Peyer's patch (tissue), 4 donors: ENCODE measurements at regions not wholly inside any gene's neighbourhood (a gene's known extent, or its start where the extent isn't known, plus 50 kb on each side); places are given as distances from the start of the nearest gene placed in this dataset.
"Not testable (repeated sequence)": the region's sequence is repeated elsewhere in the genome, so short reads cannot be mapped to it uniquely, and the experiment has no call there.

Experiments
- DNase-seq, 3 donors: peaks; one replicate each; pipeline ENCODE4 v3.0.0-alpha.2; 2017 to 2019
- H3K27ac ChIP-seq, 4 donors: fragments of 200-600 bp; sonication (generic); one replicate each; pipeline ENCODE4 v1.5.1; 2016 to 2019
- H3K27me3 ChIP-seq, 2 donors: fragments of 200-600 bp; sonication (generic); one replicate each; pipeline ENCODE4 v1.5.1; 2019
- H3K36me3 ChIP-seq, 3 donors: fragments of 200-600 bp; sonication (generic); one replicate each; pipeline ENCODE4 v1.5.1; 2016 to 2019
- H3K4me1 ChIP-seq, 4 donors: fragments of 200-600 bp; sonication (generic); one replicate each; pipeline ENCODE4 v1.5.1; 2016 to 2019
- H3K4me3 ChIP-seq, 4 donors: fragments of 200-600 bp; sonication (generic); 1 replicate in 3 of 4; 2 replicates in 1 of 4; pipeline ENCODE4 v1.5.1; 2016 to 2019; ENCODE audit warnings: mild to moderate bottlenecking in 1 of 4
- H3K9me3 ChIP-seq, 4 donors: fragments of 200-600 bp; sonication (generic); one replicate each; pipeline ENCODE4 v1.5.1; 2016 to 2019; ENCODE audit warnings: mild to moderate bottlenecking in 1 of 4
- CTCF ChIP-seq, 6 experiments: fragments of 450-650 bp in 4 of 6; fragments of 200-600 bp in 2 of 6; sonication (generic) in 1 of 6; IDR thresholded peaks; one replicate each; pipeline ENCODE4 v1.5.1; 2017 to 2019; ENCODE audit warnings: antibody characterized with exemption in 6 of 6, mild to moderate bottlenecking in 3 of 6, moderate library complexity in 1 of 6
- POLR2A ChIP-seq, 2 donors: fragments of 450-650 bp; IDR thresholded peaks; one replicate each; pipeline ENCODE4 v1.5.1; 2017; ENCODE audit warnings: antibody characterized with exemption in 2 of 2, mild to moderate bottlenecking in 2 of 2, moderate library complexity in 2 of 2

GRCh38 chr14:45658917-45659299 is 405.9 kb upstream of the MIS18BP1 start:
- no peak for DNase-seq
- TF ChIP-seq CTCF (IDR thresholded peaks at IDR 0.05) = no peak
- TF ChIP-seq POLR2A (IDR thresholded peaks at IDR 0.05) = no peak
- Histone ChIP-seq H3K27ac (no peak overlapping the region), H3K4me1 (no peaks in the 10 kb centered on the region), H3K36me3 (no peaks in the 10 kb centered on the region), H3K9me3 (no peaks in the 10 kb centered on the region), H3K27me3 (no peaks in the 10 kb centered on the region), H3K4me3 (no peak overlapping the region)

GRCh38 chr14:45658226-45658916 is 405.4 kb upstream of the MIS18BP1 start:
- Histone ChIP-seq H3K27me3 (no peaks in the 10 kb centered on the region), H3K4me1 (no peaks in the 10 kb centered on the region), H3K27ac (no peak overlapping the region), H3K9me3 (no peaks in the 10 kb centered on the region), H3K36me3 (no peaks in the 10 kb centered on the region), H3K4me3 (no peak overlapping the region)
- no peak for DNase-seq
- TF ChIP-seq POLR2A (IDR thresholded peaks at IDR 0.05) = no peak
- TF ChIP-seq CTCF (IDR thresholded peaks at IDR 0.05) = no peak

DNA sequence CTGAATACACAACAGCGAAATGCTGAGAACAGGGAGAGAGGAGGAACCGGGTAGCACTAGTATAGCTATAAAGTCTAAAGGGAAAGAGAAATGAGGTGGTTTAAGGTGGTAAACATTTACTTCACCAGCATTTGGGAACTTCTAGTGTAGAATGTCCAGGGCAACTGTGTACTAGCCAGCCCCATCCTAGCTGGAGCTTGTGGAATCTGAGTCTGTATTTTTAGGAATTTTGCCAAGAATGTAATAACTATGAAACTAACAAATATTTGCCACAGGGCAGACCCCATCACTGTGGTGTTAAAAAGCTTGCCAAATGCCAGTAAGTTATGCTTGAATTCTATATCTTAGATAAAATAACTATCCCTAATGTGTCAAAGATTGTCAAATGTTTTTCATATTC is 398.9 kb upstream of the MIS18BP1 start:
- Histone ChIP-seq H3K9me3 (no peaks in the 10 kb centered on the region), H3K4me1 (no peaks in the 10 kb centered on the region), H3K27ac (no peak overlapping the region), H3K4me3 (no peak overlapping the region), H3K36me3 (no peaks in the 10 kb centered on the region), H3K27me3 (no peaks in the 10 kb centered on the region)
- no peak for DNase-seq
- TF ChIP-seq POLR2A (IDR thresholded peaks at IDR 0.05) = no peak
- TF ChIP-seq CTCF (IDR thresholded peaks at IDR 0.05) = no peak

DNA sequence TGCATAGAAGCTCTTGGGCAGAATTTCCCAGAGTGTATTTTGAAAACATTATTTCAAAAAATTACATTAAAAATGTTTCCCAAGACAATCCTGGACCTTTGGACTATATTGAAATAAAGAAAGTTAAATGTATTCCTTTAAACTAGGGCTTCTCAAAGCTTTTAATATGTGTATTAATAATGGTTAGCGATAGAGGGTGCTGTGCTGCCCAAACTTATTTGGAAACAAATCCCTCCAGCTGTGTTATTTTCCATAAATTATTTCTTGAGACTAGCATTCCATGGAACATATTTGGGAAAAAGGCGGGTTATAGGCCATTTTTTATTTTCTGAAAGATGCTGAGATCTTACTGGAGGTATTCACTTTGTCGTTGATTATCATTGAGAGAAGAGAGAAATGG is 397.8 kb upstream of the MIS18BP1 start:
- H3K4me1 ChIP-seq = no peaks in the 10 kb centered on the region
- TF ChIP-seq CTCF (IDR thresholded peaks at IDR 0.05) = no peak
- no peak for TF ChIP-seq POLR2A (IDR thresholded peaks at IDR 0.05)

DNA sequence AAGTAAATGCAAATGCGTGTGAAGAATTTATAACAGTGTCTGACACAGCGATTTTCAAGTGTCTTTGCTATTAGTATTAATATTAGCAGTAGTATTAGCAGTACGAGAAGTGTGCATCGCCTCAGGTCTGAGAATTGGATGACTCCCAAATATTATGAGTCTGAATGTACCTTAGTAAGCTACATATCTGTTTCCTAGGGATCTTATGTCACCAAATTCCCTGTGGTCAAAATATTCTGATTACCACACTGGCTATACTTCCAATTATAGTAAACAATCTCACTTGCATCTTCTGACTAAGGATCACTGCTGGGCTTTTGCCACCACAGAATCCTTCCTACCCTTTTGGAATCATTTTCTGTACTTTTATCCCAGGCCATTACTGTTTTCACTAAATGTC is 396.0 kb upstream of the MIS18BP1 start:
- no peak overlapping the region for H3K4me3 ChIP-seq
- no peaks in the 10 kb centered on the region for H3K27me3 ChIP-seq
- DNase-seq = no peak
- H3K9me3 ChIP-seq = no peaks in the 10 kb centered on the region
- TF ChIP-seq CTCF (IDR thresholded peaks at IDR 0.05) (no peak), POLR2A (IDR thresholded peaks at IDR 0.05) (no peak)
- H3K36me3 ChIP-seq = no peaks in the 10 kb centered on the region
- no peaks in the 10 kb centered on the region for H3K4me1 ChIP-seq
- no peak overlapping the region for H3K27ac ChIP-seq

More for the DNA sequence above, 397.8 kb upstream of the MIS18BP1 start:
- H3K27ac ChIP-seq = no peak overlapping the region
- H3K36me3 ChIP-seq = no peaks in the 10 kb centered on the region
- H3K9me3 ChIP-seq = no peaks in the 10 kb centered on the region
- no peak for DNase-seq
- H3K27me3 ChIP-seq = no peaks in the 10 kb centered on the region
- H3K4me3 ChIP-seq = no peak overlapping the region

DNA sequence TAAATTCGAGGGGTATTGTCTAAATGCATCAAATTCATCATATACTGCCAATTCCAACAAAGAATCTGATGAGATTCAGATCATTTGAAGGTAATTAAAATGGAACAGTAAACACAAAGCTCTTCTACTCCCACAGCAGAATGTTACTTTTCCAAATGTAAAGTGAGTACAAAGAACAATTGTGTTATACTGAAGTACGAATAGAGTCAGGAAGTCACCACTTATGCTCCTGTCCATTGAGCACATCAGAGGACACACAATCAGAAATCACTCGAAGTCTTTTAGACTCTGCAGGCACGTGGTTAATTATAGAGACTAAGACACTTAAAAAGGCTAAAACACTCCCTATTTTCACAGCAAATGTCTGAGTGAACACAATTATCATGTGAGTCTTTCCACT is 388.5 kb upstream of the MIS18BP1 start:
- TF ChIP-seq POLR2A (IDR thresholded peaks at IDR 0.05) (no peak), CTCF (IDR thresholded peaks at IDR 0.05) (no peak)
- no peaks in the 10 kb centered on the region for H3K4me1 ChIP-seq

DNA sequence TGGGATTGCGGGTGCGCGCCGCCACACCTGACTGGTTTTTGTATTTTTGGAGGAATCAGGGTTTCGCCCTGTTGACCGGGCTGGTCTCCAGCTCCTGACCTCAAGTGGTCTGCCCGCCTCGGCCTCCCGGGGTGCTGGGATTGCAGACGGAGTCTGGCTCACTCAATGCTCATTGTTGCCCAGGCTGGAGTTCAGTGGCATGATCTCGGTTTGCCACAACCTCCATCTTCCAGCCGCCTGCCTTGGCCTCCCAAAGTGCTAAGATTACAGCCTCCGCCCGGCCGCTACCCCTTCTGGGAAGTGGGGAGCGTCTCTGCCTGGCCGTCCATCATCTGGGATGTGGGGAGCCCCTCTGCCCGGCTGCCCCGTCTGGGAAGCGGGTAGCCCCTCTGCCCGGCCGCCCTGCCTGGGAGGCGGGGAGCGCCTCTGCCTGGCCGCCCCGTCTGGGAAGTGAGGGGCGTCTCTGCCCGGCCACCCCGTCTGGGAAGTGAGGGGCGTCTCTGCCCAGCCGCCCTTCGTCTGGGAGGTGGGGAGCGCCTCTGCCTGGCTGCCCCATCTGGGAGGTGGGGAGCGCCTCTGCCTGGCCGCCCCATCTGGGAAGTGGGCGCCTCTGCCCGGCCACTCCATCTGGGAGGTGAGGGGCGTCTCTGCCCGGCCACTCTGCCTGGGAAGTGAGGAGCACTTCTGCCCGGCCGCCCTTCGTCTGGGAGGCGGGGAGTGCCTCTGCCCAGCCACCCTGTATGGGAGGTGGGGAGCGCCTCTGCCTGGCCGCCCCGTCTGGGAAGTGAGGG is 381.8 kb upstream of the MIS18BP1 start:
- H3K9me3 ChIP-seq, H3K27ac ChIP-seq, H3K4me3 ChIP-seq, H3K27me3 ChIP-seq, H3K36me3 ChIP-seq, H3K4me1 ChIP-seq, DNase-seq: not testable (repeated sequence)

More for the DNA sequence above, 388.5 kb upstream of the MIS18BP1 start:
- Histone ChIP-seq H3K27me3 (no peaks in the 10 kb centered on the region), H3K9me3 (no peaks in the 10 kb centered on the region), H3K36me3 (no peaks in the 10 kb centered on the region), H3K27ac (no peak overlapping the region), H3K4me3 (no peak overlapping the region)
- DNase-seq = no peak
